Kidney (tissue), 13 donors: ENCODE measurements at regions not wholly inside any gene's neighbourhood (a gene's known extent, or its start where the extent isn't known, plus 50 kb on each side); places are given as distances from the start of the nearest gene placed in this dataset.

Source experiments
- DNase-seq, 5 donors: peaks; one replicate each; pipeline ENCODE4 v3.0.0-alpha.2; 2013 to 2020
- FAIRE-seq: peaks from 2 replicates; lab custom pipeline; 2012; peaks lifted over from hg19 to GRCh38; lab: Jason Lieb, UNC
- H3K27ac ChIP-seq, 2 donors: one replicate each; pipeline ENCODE4 v1.7.0; 2013; ENCODE audit warnings: low read depth in 2 of 2, low read length in 2 of 2, inconsistent platforms in 1 of 2
- H3K27me3 ChIP-seq: one replicate; pipeline ENCODE4 v1.7.1; 2013; ENCODE audit warnings: low read length, inconsistent platforms; ENCODE audit not compliant: control insufficient read depth, insufficient read depth
- H3K36me3 ChIP-seq, 3 donors: one replicate each; pipeline versions ENCODE4 v1.7.0 to v1.7.1; 2013; ENCODE audit warnings: low read length in 3 of 3, control low read depth in 1 of 3, inconsistent platforms in 1 of 3; ENCODE audit not compliant: insufficient read depth in 3 of 3, control insufficient read depth in 2 of 3
- H3K4me1 ChIP-seq, 3 donors: one replicate each; pipeline versions ENCODE4 v1.7.0 to v1.7.1; 2013; ENCODE audit warnings: low read length in 3 of 3, inconsistent platforms in 1 of 3, low read depth in 1 of 3; ENCODE audit not compliant: control insufficient read depth in 2 of 3, insufficient read depth in 2 of 3
- H3K4me3 ChIP-seq, 3 donors: one replicate each; pipeline versions ENCODE4 v1.7.0 to v1.8.1; 2013; ENCODE audit warnings: low read length in 3 of 3, control low read depth in 1 of 3, inconsistent platforms in 1 of 3
- H3K9ac ChIP-seq, 3 donors: one replicate each; pipeline versions ENCODE4 v1.7.0 to v1.7.1; 2013; ENCODE audit warnings: low read length in 3 of 3, control low read depth in 1 of 3, inconsistent platforms in 1 of 3
- H3K9me3 ChIP-seq, 3 donors: one replicate each; pipeline versions ENCODE4 v1.7.0 to v1.7.1; 2013; ENCODE audit warnings: low read length in 3 of 3, control low read depth in 1 of 3, inconsistent platforms in 1 of 3; ENCODE audit not compliant: control insufficient read depth in 2 of 3, insufficient read depth in 1 of 3
- CTCF ChIP-seq: IDR thresholded peaks from 3 replicates; pipeline ENCODE4 v1.5.1; 2012; ENCODE audit warnings: mild to moderate bottlenecking, moderate library complexity, borderline replicate concordance; ENCODE audit not compliant: insufficient read depth; ENCODE audit errors: extremely low read depth
- intact Hi-C: fragments of 100-400 bp; cut with DNase I; formaldehyde crosslinking; loops from one replicate; pipeline ENCODE4 v1.11.1; 2022
- donor health status: control.
- donor health status: control.
- donor health status: control.
- donor health status: control.
- donor health status: control.
- donor health status: DM: yes; HTN: yes; CAD: no.
- donor health status: Normal renal cell carcinoma (clear cell type).

GRCh38 chr22:49517667-49518185 is 309.9 kb downstream of the BRD1 start:
- H3K4me1 ChIP-seq, result no peaks in the 10 kb centered on the region
- no peak overlapping the region for H3K4me3 ChIP-seq
- no peak for DNase-seq
- no peak overlapping the region for H3K9ac ChIP-seq
- intact Hi-C loops, result no loop called here
- no peak for TF ChIP-seq CTCF
- no peaks in the 10 kb centered on the region for H3K9me3 ChIP-seq
- H3K36me3 ChIP-seq, result no peaks in the 10 kb centered on the region
- peaks cover 2% of the 10 kb centered on the region for H3K27me3 ChIP-seq
- no peak for FAIRE-seq
- no peak overlapping the region for H3K27ac ChIP-seq

DNA sequence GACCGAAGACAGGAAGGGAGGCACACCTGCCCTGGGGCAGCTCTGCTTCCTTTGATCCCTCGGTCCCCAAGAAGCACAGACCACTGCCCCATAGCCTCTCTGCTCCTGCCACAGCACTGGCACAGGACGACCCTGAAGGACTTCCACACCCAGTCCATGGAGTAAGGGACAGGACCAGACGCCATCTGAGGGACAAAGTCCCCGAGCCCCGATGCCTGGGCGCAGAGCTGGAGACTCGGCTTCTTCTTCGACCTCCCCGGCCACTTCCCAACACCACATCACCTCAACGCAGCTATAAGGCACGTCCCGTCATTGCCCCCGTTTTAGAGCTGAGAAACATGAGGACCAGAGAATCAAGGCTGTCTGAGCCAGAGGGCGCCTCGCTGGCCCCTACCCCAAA is 310.5 kb downstream of the BRD1 start:
- peaks cover 2% of the 10 kb centered on the region for H3K27me3 ChIP-seq
- intact Hi-C loops, result no loop called here
- FAIRE-seq, result no peak

GRCh38 chr22:49515475-49515874 is 312.2 kb downstream of the BRD1 start:
- no peak for DNase-seq
- intact Hi-C loops, result no loop called here
- Histone ChIP-seq H3K4me1 (no peaks in the 10 kb centered on the region), H3K9ac (no peak overlapping the region), H3K9me3 (peaks cover 0 to 5% (median 0%) of the 10 kb centered on the region in 3 donors), H3K4me3 (no peak overlapping the region), H3K27me3 (peaks cover 2% of the 10 kb centered on the region), H3K36me3 (no peaks in the 10 kb centered on the region), H3K27ac (no peak overlapping the region)
- no peak for FAIRE-seq
- no peak for TF ChIP-seq CTCF

More for the DNA sequence above, 310.5 kb downstream of the BRD1 start:
- no peaks in the 10 kb centered on the region for H3K9me3 ChIP-seq
- no peak for TF ChIP-seq CTCF
- H3K4me1 ChIP-seq, result no peaks in the 10 kb centered on the region
- no peak for DNase-seq
- no peak overlapping the region for H3K4me3 ChIP-seq
- H3K9ac ChIP-seq, result no peak overlapping the region
- H3K36me3 ChIP-seq, result no peaks in the 10 kb centered on the region
- H3K27ac ChIP-seq, result no peak overlapping the region

GRCh38 chr22:49514641-49515040 is 313.0 kb downstream of the BRD1 start:
- H3K9ac ChIP-seq, result no peak overlapping the region
- no peak for TF ChIP-seq CTCF
- peaks cover 0 to 5% (median 4%) of the 10 kb centered on the region in 3 donors for H3K9me3 ChIP-seq
- H3K27me3 ChIP-seq, result peaks cover 2% of the 10 kb centered on the region
- no peak overlapping the region for H3K4me3 ChIP-seq
- H3K4me1 ChIP-seq, result no peaks in the 10 kb centered on the region
- no peak overlapping the region for H3K27ac ChIP-seq
- intact Hi-C loops, result no loop called here
- no peaks in the 10 kb centered on the region for H3K36me3 ChIP-seq
- DNase-seq (peak in 4 of 5 donors; percentile 57 to 77 (median 68)), FAIRE-seq (no peak)
